Neural progenitor cell (in vitro differentiated cells): ENCODE measurements at regions not wholly inside any gene's neighbourhood (a gene's known extent, or its start where the extent isn't known, plus 50 kb on each side); places are given as distances from the start of the nearest gene placed in this dataset.

ENCODE experiments used
- DNase-seq: peaks from one replicate; pipeline ENCODE4 v3.0.0-alpha.2; 2016; ENCODE audit warnings: low spot score
- H2AFZ ChIP-seq: fragments of 200-600 bp; sonication (generic); replicated peaks from 2 replicates; pipeline ENCODE4 v1.6.1; 2016; ENCODE audit warnings: antibody characterized with exemption
- H3F3A ChIP-seq: fragments of 200-600 bp; sonication (generic); 2 replicates; pipeline ENCODE4 v1.6.1; 2016; ENCODE audit warnings: antibody characterized with exemption, low read depth
- H3K27ac ChIP-seq: fragments of 200-600 bp; sonication (generic); 2 replicates; pipeline ENCODE4 v1.5.1; 2016; ENCODE audit warnings: mild to moderate bottlenecking
- H3K27me3 ChIP-seq: fragments of 200-600 bp; sonication (generic); 2 replicates; pipeline ENCODE4 v1.6.1; 2016; ENCODE audit warnings: mild to moderate bottlenecking, moderate library complexity
- H3K36me3 ChIP-seq: fragments of 200-600 bp; sonication (generic); 2 replicates; pipeline ENCODE4 v1.5.1; 2016
- H3K4me1 ChIP-seq: fragments of 200-600 bp; sonication (generic); 2 replicates; pipeline ENCODE4 v1.6.1; 2016; ENCODE audit warnings: mixed run types
- H3K4me2 ChIP-seq: fragments of 200-600 bp; sonication (generic); 2 replicates; pipeline ENCODE4 v1.6.1; 2016
- H3K4me3 ChIP-seq: fragments of 200-600 bp; sonication (generic); 2 replicates; pipeline ENCODE4 v1.5.1; 2016
- H3K79me2 ChIP-seq: fragments of 200-600 bp; sonication (generic); 2 replicates; pipeline ENCODE4 v1.6.1; 2016; ENCODE audit warnings: low read depth
- H3K9ac ChIP-seq: fragments of 200-600 bp; sonication (generic); 2 replicates; pipeline ENCODE4 v1.6.1; 2016
- H3K9me3 ChIP-seq: fragments of 200-600 bp; sonication (generic); 2 replicates; pipeline ENCODE4 v1.5.1; 2016; ENCODE audit warnings: low read depth
- H4K20me1 ChIP-seq: fragments of 200-600 bp; sonication (generic); 2 replicates; pipeline ENCODE4 v1.6.1; 2016; ENCODE audit warnings: low read depth
- H3K27ac Mint-ChIP-seq: 3 replicates; pipeline ENCODE4 v1.8.0; 2021; ENCODE audit warnings: mixed read lengths
- H3K27me3 Mint-ChIP-seq: 2 replicates; pipeline ENCODE4 v1.8.0; 2022; ENCODE audit warnings: low read depth, mild to moderate bottlenecking, inconsistent platforms, moderate library complexity, mixed read lengths; ENCODE audit not compliant: insufficient read depth
- H3K36me3 Mint-ChIP-seq: 3 replicates; pipeline ENCODE4 v1.8.0; 2021; ENCODE audit warnings: mixed read lengths
- H3K4me1 Mint-ChIP-seq: 3 replicates; pipeline ENCODE4 v1.8.0; 2021; ENCODE audit warnings: mixed read lengths
- H3K4me3 Mint-ChIP-seq: 3 replicates; pipeline ENCODE4 v1.8.0; 2021; ENCODE audit warnings: mild to moderate bottlenecking, moderate library complexity, mixed read lengths
- H3K9me3 Mint-ChIP-seq: 3 replicates; pipeline ENCODE4 v1.8.0; 2020; ENCODE audit warnings: mixed read lengths
- CTCF ChIP-seq: fragments of 200-600 bp; sonication (generic); IDR thresholded peaks from 2 replicates; pipeline ENCODE4 v1.5.1; 2017; ENCODE audit warnings: antibody characterized with exemption, mild to moderate bottlenecking
- EZH2 ChIP-seq: fragments of 200-600 bp; sonication (generic); IDR thresholded peaks from 2 replicates; pipeline ENCODE4 v1.6.1; 2017; ENCODE audit warnings: antibody characterized with exemption, mild to moderate bottlenecking, moderate library complexity
- EZH2phosphoT487 ChIP-seq: fragments of 200-600 bp; sonication (generic); IDR thresholded peaks from 2 replicates; pipeline ENCODE4 v1.6.1; 2017; ENCODE audit warnings: antibody characterized with exemption

GRCh38 chr13:33891196-33891742 lies 73.3 kb downstream of the RFC3 start:
- Histone ChIP-seq H3K27ac (no peak overlapping the region), H3K27me3 (no peaks in the 10 kb centered on the region), H3K4me1 (no peaks in the 10 kb centered on the region), H3K4me3 (no peak overlapping the region), H3F3A (no peaks in the 10 kb centered on the region), H3K36me3 (no peaks in the 10 kb centered on the region), H2AFZ (no peak overlapping the region), H4K20me1 (no peaks in the 10 kb centered on the region), H3K9me3 (no peaks in the 10 kb centered on the region), H3K9ac (no peak overlapping the region), H3K4me2 (no peak overlapping the region), H3K79me2 (no peaks in the 10 kb centered on the region)
- DNase-seq = no peak
- Mint-ChIP-seq H3K4me1 (no peaks in the 10 kb centered on the region), H3K27me3 (no peaks in the 10 kb centered on the region), H3K27ac (no peak overlapping the region), H3K36me3 (peaks cover 29% of the 10 kb centered on the region), H3K4me3 (no peak overlapping the region), H3K9me3 (peaks cover 31% of the 10 kb centered on the region)
- TF ChIP-seq CTCF (no peak), EZH2 (no peak), EZH2phosphoT487 (no peak)

- Histone ChIP-seq H3K36me3 (no peaks in the 10 kb centered on the region), H2AFZ (no peak overlapping the region)
Measured at GRCh38 chr13:33893559-33893958, 75.6 kb downstream of the RFC3 start.

GRCh38 chr13:33904431-33904830 lies 86.5 kb downstream of the RFC3 start:
- H3K27ac Mint-ChIP-seq = no peak overlapping the region

More at GRCh38 chr13:33893559-33893958, 75.6 kb downstream of the RFC3 start:
- peaks cover 30% of the 10 kb centered on the region for H3K36me3 Mint-ChIP-seq
- no peaks in the 10 kb centered on the region for H3K27me3 Mint-ChIP-seq
- Histone ChIP-seq H3K9ac (no peak overlapping the region), H3K27ac (no peak overlapping the region), H3K4me2 (no peak overlapping the region), H3K9me3 (peaks cover 12% of the 10 kb centered on the region), H4K20me1 (no peaks in the 10 kb centered on the region), H3F3A (no peaks in the 10 kb centered on the region), H3K79me2 (no peaks in the 10 kb centered on the region), H3K4me1 (no peaks in the 10 kb centered on the region), H3K27me3 (no peaks in the 10 kb centered on the region), H3K4me3 (no peak overlapping the region)
- DNase-seq = no peak
- no peak overlapping the region for H3K27ac Mint-ChIP-seq
- H3K9me3 Mint-ChIP-seq = peaks cover 44% of the 10 kb centered on the region
- H3K4me1 Mint-ChIP-seq = no peaks in the 10 kb centered on the region
- no peak overlapping the region for H3K4me3 Mint-ChIP-seq
- TF ChIP-seq CTCF = no peak
- TF ChIP-seq EZH2phosphoT487 = no peak
- TF ChIP-seq EZH2 = no peak

More at GRCh38 chr13:33904431-33904830, 86.5 kb downstream of the RFC3 start:
- H3K27me3 Mint-ChIP-seq = no peaks in the 10 kb centered on the region
- Histone ChIP-seq H3K9me3 (peaks cover 7% of the 10 kb centered on the region), H3K79me2 (no peaks in the 10 kb centered on the region), H4K20me1 (no peaks in the 10 kb centered on the region), H3K9ac (no peak overlapping the region), H3K4me3 (no peak overlapping the region), H3K27me3 (no peaks in the 10 kb centered on the region), H3K27ac (no peak overlapping the region), H3F3A (no peaks in the 10 kb centered on the region), H3K4me1 (no peaks in the 10 kb centered on the region), H3K4me2 (no peak overlapping the region), H3K36me3 (no peaks in the 10 kb centered on the region), H2AFZ (no peak overlapping the region)
- no peak for TF ChIP-seq EZH2
- no peak for TF ChIP-seq CTCF
- TF ChIP-seq EZH2phosphoT487 = no peak
- H3K9me3 Mint-ChIP-seq = peaks cover 7% of the 10 kb centered on the region
- no peak for DNase-seq
- H3K4me3 Mint-ChIP-seq = no peak overlapping the region
- H3K4me1 Mint-ChIP-seq = no peaks in the 10 kb centered on the region
- peaks cover 6% of the 10 kb centered on the region for H3K36me3 Mint-ChIP-seq
